Keratinocyte (primary cell): ENCODE measurements at regions not wholly inside any gene's neighbourhood (a gene's known extent, or its start where the extent isn't known, plus 50 kb on each side); places are given as distances from the start of the nearest gene placed in this dataset.

Experiments
- DNase-seq: peaks from one replicate; pipeline ENCODE4 v3.0.0-alpha.2; 2011; ENCODE audit warnings: low read depth, missing footprints, low spot score
- FAIRE-seq: peaks from 2 replicates; lab custom pipeline; 2011; peaks lifted over from hg19 to GRCh38; lab: Jason Lieb, UNC
- H2AFZ ChIP-seq: 2 replicates; pipeline ENCODE4 v1.6.0; 2012; ENCODE audit warnings: low read length, control low read depth, inconsistent platforms; ENCODE audit not compliant: control insufficient read depth
- H3K27ac ChIP-seq: 2 replicates; pipeline ENCODE4 v1.5.1; 2011; ENCODE audit warnings: low read length; ENCODE audit not compliant: control insufficient read depth, insufficient read depth
- H3K27me3 ChIP-seq: 3 replicates; pipeline ENCODE4 v1.6.0; 2011; ENCODE audit warnings: low read length; ENCODE audit not compliant: control insufficient read depth, insufficient read depth; ENCODE audit errors: extremely low read depth
- H3K36me3 ChIP-seq, 2 experiments: 2 replicates in 1 of 2; 3 replicates in 1 of 2; pipeline ENCODE4 v1.5.1; 2011; ENCODE audit warnings: low read length in 2 of 2, mild to moderate bottlenecking in 1 of 2; ENCODE audit not compliant: control insufficient read depth in 2 of 2, insufficient read depth in 2 of 2; ENCODE audit errors: extremely low read depth in 1 of 2
- H3K4me1 ChIP-seq: 3 replicates; pipeline ENCODE4 v1.5.1; 2011; ENCODE audit warnings: low read length; ENCODE audit not compliant: control insufficient read depth, insufficient read depth; ENCODE audit errors: extremely low read depth
- H3K4me2 ChIP-seq: 3 replicates; pipeline ENCODE4 v1.6.0; 2011; ENCODE audit warnings: low read depth, low read length; ENCODE audit not compliant: control insufficient read depth, insufficient read depth; ENCODE audit errors: extremely low read depth
- H3K4me3 ChIP-seq, 3 experiments: fragments of 200-600 bp in 1 of 3; sonication (generic) in 1 of 3; 2 replicates in 2 of 3; 3 replicates in 1 of 3; pipeline ENCODE4 v1.5.1; 2011 to 2016; ENCODE audit warnings: low read length in 3 of 3, mild to moderate bottlenecking in 3 of 3, control low read depth in 2 of 3, inconsistent platforms in 1 of 3, low read depth in 1 of 3, mixed read lengths in 1 of 3, mixed run types in 1 of 3, moderate library complexity in 1 of 3; ENCODE audit not compliant: control insufficient read depth in 2 of 3, insufficient read depth in 2 of 3; ENCODE audit errors: extremely low read depth in 1 of 3
- H3K79me2 ChIP-seq: 2 replicates; pipeline ENCODE4 v1.6.0; 2012; ENCODE audit warnings: low read length; ENCODE audit not compliant: control insufficient read depth, insufficient read depth
- H3K9ac ChIP-seq: 3 replicates; pipeline ENCODE4 v1.6.0; 2011; ENCODE audit warnings: low read length; ENCODE audit not compliant: control insufficient read depth, insufficient read depth; ENCODE audit errors: extremely low read depth
- H3K9me1 ChIP-seq: 3 replicates; pipeline ENCODE4 v1.6.0; 2011; ENCODE audit warnings: low read length; ENCODE audit not compliant: control insufficient read depth, insufficient read depth; ENCODE audit errors: extremely low read depth
- H3K9me3 ChIP-seq: 2 replicates; pipeline ENCODE4 v1.5.1; 2012; ENCODE audit warnings: low read depth, low read length; ENCODE audit not compliant: control insufficient read depth
- H4K20me1 ChIP-seq: 3 replicates; pipeline ENCODE4 v1.6.0; 2011; ENCODE audit warnings: low read length; ENCODE audit not compliant: control insufficient read depth, insufficient read depth; ENCODE audit errors: extremely low read depth
- CTCF ChIP-seq, 3 experiments: IDR thresholded peaks in 1 of 3; conservative IDR thresholded peaks in 1 of 3; optimal IDR thresholded peaks in 1 of 3; 2 replicates in 2 of 3; 3 replicates in 1 of 3; pipeline versions ENCODE3 to v1.5.1; 2011; ENCODE audit warnings: low read length in 3 of 3, mild to moderate bottlenecking in 3 of 3, moderate library complexity in 2 of 3, control low read depth in 1 of 3, inconsistent platforms in 1 of 3; ENCODE audit not compliant: insufficient read depth in 2 of 3; ENCODE audit errors: extremely low read depth in 1 of 3
- EZH2 ChIP-seq: IDR thresholded peaks from one replicate; pipeline ENCODE4 v1.6.1; 2012; ENCODE audit warnings: inconsistent platforms, mild to moderate bottlenecking, low read length, moderate library complexity
- dilution Hi-C: fragments of 300-500 bp; cut with MboI; formaldehyde crosslinking; loops from one replicate; pipeline ENCODE4 v1.7.0; 2020; ENCODE audit warnings: low sequenced_read_pairs; ENCODE audit not compliant: extremely low pct_ligation_motif_present

GRCh38 chr11:87934182-87934581, 241.1 kb downstream of the RAB38 start:
- dilution Hi-C loops = no loop called here
- Histone ChIP-seq H3K9ac (no peak overlapping the region), H3K4me3 (no peak overlapping the region), H2AFZ (no peak overlapping the region), H3K9me3 (no peaks in the 10 kb centered on the region), H3K79me2 (no peaks in the 10 kb centered on the region), H3K4me1 (no peaks in the 10 kb centered on the region), H3K27me3 (no peaks in the 10 kb centered on the region), H3K27ac (no peak overlapping the region), H3K4me2 (no peak overlapping the region), H3K36me3 (no peaks in the 10 kb centered on the region), H3K9me1 (no peaks in the 10 kb centered on the region), H4K20me1 (no peaks in the 10 kb centered on the region)
- FAIRE-seq = no peak
- no peak for DNase-seq
- TF ChIP-seq CTCF (optimal IDR thresholded peaks at IDR 0.05 in 1 of 3, IDR thresholded peaks at IDR 0.05 in 1 of 3, conservative IDR thresholded peaks at IDR 0.05 in 1 of 3; ENCODE audit: extremely low read depth in 1 of 3, insufficient read depth in 2 of 3, low read length in 3 of 3) (no peak), EZH2 (no peak)

- DNase-seq = no peak
- no peak overlapping the region for H3K27ac ChIP-seq
Observed at GRCh38 chr11:87926250-87926970, 248.8 kb downstream of the RAB38 start.

More at GRCh38 chr11:87926250-87926970, 248.8 kb downstream of the RAB38 start:
- Histone ChIP-seq H3K4me3 (no peak overlapping the region), H3K79me2 (no peaks in the 10 kb centered on the region), H3K9ac (no peak overlapping the region), H3K4me1 (no peaks in the 10 kb centered on the region), H3K9me1 (no peaks in the 10 kb centered on the region), H3K4me2 (no peak overlapping the region), H3K36me3 (no peaks in the 10 kb centered on the region), H4K20me1 (no peaks in the 10 kb centered on the region), H3K9me3 (no peaks in the 10 kb centered on the region), H3K27me3 (no peaks in the 10 kb centered on the region), H2AFZ (no peak overlapping the region)
- dilution Hi-C loops = no loop called here
- no peak for FAIRE-seq
- no peak for TF ChIP-seq CTCF (optimal IDR thresholded peaks at IDR 0.05 in 1 of 3, IDR thresholded peaks at IDR 0.05 in 1 of 3, conservative IDR thresholded peaks at IDR 0.05 in 1 of 3; ENCODE audit: extremely low read depth in 1 of 3, insufficient read depth in 2 of 3, low read length in 3 of 3)
